ENCODE measurements at regions not wholly inside any gene's neighbourhood (a gene's known extent, or its start where the extent isn't known, plus 50 kb on each side); places are given as distances from the start of the nearest gene placed in this dataset.

GRCh38 chrX:79287724-79288123 is 79.4 kb downstream of the ITM2A start:
- TF ChIP-seq CTCF (conservative IDR thresholded peaks at IDR 0.05; ENCODE audit: low read length) (no peak), EZH2phosphoT487 (IDR thresholded peaks at IDR 0.05; ENCODE audit: borderline replicate concordance, low read depth, low read length) (no peak)
